Activated CD8-positive, alpha-beta memory T cell treated with anti-CD3 and anti-CD28 coated beads for 4 hours (primary cell): ENCODE measurements at regions not wholly inside any gene's neighbourhood (a gene's known extent, or its start where the extent isn't known, plus 50 kb on each side); places are given as distances from the start of the nearest gene placed in this dataset.
"Not testable (repeated sequence)": the region's sequence is repeated elsewhere in the genome, so short reads cannot be mapped to it uniquely, and the experiment has no call there.

Experiments used
- DNase-seq, 2 donors: peaks; one replicate each; pipeline ENCODE4 v3.0.0-alpha.2; 2020; ENCODE audit warnings: low read depth in 2 of 2

DNA sequence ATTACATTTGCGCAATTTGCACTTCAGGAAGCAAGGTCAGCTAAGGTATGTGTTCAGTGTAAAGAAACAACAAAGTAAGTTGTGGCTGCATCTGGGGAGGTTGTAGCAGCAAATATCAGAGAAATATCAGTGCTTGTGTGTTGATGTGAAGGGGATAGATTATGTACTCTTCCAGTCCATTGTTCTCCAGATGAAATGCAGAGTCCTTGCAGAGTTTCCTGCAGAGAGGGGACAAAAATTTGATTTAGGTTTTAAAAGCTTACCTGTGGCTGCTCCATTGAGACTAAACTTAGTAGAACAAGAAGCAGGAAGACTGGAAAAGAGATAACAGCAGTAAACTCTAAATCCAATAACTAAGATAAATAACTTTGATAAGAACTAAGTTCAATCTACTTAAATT lies 952.2 kb downstream of the CDH18 start:
- no peak for DNase-seq

DNA sequence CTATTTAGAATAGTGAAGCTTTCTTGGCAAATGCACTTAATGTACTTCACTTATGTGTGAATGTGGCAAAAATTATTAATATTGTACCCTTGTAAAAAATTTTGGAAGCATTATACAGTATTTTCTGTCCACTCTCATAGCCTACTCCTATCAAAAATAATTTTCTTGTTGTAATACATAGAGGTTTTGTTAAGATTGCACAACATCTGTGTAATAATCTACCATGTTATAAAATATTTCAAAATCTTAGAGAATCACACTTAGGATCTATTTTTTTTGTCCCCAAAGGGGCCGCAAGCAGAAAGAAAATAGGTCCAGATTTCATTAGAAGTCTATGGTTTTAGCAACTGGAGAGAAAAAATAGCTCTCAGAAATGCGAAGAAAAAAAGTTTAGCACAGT lies 945.9 kb downstream of the CDH18 start:
- no peak for DNase-seq

DNA sequence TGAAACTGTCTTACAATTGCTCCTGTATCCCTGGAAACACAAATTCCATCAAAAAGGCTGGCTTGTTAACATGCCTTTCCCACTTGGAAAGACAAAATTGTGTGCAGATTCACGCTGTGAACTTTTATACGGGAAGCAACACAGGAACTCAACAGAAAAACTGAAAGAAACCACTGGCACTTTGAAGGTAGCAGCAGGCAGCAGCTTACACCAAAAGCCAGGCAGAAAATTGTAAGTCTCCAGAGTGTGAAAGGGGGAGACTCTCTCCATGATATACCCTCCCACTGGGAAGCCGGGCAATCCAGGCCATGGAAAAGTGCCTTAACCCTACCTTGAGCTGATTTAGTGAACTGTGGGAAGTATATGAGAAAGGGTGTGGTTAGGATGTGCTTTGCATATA lies 943.7 kb downstream of the CDH18 start:
- no peak for DNase-seq

DNA sequence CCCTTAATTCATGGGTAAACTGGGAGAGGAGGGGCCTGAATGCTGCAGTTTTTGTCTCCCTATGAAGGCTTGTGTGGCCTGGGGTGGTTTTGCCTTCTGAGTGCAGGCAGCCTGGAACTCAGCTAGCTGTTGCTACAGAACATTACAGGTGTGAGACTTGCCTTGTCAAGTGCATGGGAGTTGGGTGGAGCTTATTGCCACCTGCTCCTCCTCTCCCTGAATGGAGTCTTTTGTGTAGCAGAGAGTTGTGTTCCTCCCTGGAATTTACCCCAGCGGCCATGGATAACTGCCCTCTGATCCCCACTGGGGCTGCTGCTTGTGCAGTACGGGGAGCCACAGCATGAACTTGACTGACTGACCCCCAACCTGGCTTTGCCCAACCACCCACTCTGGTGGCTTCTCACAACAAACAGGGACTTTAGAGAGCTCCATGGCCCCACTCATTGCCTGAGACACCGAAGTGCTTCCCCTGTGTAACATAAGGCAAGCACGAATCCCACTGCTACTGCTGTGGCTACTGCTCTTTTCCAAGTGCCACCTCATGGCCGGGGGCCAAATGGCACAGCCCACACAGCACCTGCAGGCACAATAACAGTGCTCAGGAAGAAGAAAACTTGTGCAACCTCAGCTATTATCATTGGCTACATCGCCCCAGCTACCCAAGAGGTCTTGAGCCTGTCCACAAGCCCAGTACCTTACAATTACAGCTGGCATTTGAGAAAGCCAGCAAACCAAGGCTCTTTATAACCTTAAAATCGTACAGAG lies 942.9 kb downstream of the CDH18 start:
- DNase-seq, result no peak

DNA sequence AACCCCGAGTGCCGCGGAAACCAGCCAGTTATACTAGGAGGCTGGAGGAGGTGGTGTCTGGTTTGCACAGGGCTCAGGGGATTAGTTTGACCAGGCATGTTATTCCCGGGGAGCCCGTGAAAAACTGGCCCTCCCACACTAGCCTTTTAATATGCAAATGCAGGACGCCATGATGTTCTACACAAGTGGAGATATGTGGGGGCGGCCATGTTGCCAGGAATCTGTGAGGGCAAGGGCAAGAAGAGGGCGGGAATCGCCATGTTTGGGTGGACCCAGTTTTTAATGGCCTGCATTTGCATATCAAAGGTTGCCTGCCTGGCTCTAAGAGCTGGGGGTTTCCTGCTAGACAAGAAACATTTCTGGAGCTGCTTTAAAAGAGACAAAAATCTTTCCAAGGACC lies 940.7 kb downstream of the CDH18 start:
- no peak for DNase-seq

DNA sequence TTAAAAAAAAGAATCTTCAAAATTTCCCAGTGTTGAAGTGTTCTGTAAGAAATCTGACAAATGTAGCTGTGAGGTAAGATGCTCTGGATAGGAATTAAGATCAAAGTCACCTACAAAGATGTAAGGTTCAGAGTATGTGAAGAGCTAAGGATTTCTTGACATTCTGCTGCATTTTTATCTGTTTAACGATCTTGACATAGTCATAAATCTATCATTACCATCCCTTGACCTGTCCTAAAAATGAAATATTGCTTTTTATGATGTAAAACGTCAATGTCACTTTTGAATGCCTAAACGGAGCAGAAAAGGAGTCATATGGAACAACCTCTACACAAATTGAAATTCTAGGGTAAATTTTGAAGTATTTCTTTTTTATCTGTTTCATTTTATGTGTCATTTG lies 939.3 kb downstream of the CDH18 start:
- DNase-seq, result no peak

DNA sequence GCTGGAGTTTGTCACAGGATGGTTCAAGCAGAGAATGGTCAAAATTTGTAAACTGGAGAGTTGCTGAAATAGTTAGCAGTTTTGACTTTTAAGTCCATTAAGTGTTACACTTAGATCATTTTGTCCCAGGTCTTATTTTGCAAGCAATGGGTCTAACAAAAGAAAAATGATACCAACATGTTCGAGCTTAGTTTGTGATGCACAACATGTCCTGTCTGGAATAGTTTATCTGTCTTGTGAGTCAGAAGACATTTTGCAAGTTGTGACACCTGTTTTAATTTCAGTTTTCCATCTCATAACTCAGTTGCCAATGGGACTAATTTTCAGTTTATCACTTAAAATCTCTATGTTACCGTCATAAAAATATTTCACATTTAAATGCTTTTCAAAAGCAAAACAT lies 929.8 kb downstream of the CDH18 start:
- no peak for DNase-seq

DNA sequence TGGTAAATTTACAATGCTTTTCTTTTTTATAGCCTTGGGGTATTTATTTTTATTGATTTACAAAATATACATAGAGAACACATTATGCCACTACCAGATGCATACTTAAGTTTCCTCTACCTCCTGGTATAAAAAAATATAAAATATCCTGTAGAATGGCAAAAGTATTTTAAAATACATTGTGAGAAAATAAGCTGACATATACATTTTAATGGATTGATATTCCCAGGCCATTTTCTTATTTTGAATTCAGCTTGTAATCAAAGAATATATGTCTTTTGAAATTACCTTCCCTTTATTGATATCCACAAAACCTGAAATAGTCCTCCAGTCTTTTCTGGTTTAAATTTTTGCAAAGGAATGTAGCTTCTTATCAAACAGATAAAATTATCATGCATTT lies 923.9 kb downstream of the CDH18 start:
- DNase-seq, result no peak

DNA sequence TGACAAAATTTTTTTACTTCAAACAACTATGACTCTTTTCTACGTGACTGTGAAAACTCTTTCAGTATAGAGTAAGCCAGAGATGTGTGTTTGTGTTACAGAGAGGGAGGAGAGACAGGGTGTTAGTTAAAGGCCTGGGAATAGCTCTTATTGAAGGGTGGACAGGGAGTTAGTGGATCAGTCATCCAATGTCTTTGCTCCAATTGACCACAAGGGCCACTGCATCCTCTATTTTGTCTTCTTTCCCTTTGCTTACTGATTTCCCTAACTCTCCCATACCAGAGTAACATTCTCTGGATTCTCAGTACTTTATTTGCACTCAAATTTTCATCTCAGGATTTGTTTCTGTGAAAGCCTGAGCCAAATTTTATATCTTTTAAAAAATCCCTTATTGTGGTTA lies 920.3 kb downstream of the CDH18 start:
- DNase-seq, result no peak

DNA sequence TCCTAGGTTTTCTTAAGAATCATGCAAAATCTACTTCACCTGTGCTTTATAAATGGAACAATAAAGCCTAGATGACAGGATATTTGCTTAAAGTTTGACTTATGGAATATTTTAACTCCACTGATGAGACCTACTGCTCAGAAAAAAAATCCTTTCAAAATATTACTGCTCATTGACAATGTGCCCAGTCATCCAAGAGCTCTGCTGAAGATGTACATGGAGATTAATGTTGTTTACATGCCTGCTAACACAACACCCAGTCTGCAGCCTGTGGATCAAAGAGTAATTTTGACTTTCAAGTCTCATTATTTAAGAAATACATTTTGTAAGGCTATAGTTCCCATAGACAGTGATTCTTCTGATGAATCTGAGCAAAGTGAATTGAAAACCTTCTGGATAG lies 889.6 kb downstream of the CDH18 start:
- no peak for DNase-seq

DNA sequence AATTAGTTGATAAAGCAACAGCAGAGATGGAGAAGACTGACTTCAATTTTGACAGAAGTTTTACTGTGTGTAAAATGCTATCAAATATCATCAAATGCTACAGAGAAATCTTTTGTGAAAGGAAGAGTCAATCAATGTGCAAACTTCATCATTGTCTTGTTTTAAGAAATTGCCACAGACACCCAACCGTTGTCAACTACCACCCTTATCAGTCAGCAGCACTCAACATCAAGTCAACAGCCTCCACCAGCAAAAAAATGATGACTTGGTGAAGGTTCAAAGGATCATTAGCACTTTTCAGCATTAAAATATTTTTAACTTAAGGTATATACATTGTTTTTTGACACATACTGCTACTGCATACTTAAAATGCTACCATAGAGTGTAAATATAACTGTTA lies 888.8 kb downstream of the CDH18 start:
- DNase-seq, result no peak

DNA sequence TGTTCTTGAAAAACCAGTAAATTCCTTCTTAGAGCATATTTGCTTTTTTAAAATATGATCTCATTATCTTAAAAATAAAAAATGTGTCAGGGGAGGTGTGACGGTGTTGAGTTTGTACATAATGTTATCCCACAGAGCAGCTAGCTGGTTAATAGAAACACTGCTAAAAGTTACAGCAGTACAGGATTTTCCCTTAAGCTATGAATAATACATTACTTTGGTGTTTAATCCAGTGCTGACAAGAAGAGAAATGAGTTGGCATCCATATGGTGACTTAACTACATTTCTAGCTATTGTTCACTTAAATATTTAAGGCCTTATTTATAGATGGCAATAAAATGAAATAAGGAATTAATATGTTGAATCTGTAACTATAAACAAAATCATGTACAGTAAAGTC lies 883.1 kb downstream of the CDH18 start:
- DNase-seq, result no peak

DNA sequence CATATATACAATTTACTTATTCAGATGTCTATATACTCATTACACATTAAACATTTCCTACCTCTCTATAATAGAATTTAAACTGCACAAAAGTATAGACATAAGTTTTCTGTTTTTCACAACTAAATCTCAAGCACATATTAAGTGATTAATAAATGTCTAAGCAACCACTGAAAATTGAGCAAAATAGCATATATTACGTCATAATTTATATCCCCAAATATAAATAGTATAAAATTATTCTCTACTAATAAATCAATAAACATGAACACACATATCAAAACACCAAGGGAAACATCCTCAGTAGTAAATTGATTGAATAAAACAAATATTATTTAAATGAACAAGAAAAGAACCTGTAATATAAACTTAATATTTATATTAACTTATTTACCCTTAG lies 865.1 kb downstream of the CDH18 start:
- DNase-seq, result no peak

DNA sequence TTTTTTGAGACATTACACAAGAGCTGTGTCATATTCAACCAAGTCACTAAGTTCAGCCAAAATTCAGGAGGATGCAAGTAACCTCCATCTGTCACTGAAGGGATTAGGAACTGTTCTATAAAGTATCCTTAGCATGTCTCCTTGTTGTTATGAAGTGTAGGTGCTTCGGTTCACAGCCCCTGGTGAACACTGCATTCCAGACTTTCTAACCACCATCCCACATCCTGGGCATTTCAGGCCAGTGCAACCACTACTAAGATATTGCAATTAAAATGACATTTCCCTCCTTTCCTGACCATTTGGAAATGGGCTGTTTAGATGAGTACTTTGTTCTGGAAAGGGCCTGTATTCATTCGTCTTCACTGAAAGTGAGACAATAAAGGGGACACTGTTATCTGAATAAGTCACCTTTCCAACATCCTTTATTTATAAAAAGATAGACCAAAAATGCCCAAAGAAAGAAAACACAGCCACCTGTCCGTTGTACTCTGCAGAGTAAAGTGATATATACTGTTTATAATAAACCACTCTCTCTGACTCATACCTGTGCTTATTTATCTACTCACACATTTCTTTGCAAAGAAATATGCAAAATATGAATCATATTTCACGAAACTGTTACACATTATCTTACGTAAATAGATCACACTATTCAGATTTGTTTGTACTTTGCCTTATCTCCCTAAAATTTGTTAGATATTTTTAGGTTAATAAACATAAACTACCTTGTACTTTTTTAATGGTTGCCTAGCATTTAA lies 861.9 kb downstream of the CDH18 start:
- DNase-seq, result no peak

DNA sequence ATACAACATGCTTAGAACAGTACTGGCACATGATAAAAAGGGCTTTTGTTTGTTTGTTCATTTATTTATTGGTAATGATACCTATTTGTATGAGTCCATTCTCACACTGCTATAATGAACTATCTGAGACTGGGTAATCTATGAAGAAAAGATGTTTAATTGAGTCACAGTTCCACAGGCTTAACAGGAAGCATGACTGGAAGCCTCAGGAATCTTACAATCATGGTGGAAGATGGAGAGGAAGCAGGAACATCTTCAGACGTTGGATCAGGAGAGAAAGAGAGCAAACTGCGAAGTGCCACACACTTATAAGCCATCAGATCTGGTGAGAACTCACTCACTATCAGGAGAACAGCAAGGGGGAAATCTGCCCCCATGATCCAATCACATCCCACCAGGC lies 847.7 kb downstream of the CDH18 start:
- no peak for DNase-seq

DNA sequence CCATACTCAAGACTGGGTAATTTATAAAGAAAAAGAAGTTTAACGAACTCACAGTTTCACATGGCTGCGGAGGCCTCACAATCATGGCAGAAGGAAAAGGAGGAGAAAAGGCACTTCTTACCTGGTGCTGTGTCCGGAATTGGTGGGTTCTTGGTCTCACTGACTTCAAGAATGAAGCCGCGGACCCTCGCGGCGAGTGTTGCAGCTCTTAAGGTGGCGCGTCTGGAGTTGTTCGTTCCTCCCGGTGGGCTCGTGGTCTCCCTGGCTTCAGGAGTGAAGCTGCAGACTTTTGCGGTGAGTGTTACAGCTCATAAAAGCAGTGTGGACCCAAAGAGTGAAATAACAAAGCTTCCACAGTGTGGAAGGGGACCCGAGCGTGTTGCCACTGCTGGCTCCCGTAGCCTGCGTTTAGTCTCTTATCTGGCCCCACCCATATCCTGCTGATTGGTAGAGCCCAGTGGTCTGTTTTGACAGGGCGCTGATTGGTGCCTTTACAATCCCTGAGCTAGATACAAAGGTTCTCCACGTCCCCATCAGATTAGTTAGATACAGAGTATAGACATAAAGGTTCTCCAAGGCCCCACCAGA lies 846.0 kb downstream of the CDH18 start:
- DNase-seq, result not testable (repeated sequence)

DNA sequence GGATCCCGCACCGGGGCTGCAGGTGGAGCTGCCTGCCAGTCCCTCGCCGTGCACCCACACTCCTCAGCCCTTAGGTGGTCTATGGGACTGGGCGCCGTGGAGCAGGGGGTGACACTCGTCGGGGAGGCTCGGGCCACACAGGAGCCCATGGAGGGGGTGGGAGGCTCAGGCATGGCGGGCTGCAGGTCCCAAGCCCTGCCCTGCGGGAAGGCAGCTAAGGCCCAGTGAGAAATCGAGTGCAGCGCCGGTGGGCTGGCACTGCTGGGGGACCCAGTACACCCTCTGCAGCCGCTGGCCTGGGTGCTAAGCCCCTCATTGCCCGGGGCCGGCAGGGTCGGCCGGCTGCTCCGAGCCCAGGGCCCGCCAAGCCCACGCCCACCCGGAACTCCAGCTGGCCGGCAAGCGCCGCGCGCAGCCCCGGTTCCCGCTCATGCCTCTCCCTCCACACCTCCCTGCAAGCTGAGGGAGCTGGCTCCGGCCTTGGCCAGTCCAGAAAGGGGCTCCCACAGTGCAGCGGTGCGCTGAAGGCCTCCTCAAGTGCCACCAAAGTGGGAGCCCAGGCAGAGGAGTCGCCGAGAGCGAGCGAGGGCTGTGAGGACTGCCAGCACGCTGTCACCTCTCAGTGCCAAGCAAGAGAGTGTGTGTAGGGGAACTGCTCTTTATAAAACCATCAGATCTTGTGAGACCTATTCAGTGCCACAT lies 845.1 kb downstream of the CDH18 start:
- DNase-seq, result not testable (repeated sequence)

DNA sequence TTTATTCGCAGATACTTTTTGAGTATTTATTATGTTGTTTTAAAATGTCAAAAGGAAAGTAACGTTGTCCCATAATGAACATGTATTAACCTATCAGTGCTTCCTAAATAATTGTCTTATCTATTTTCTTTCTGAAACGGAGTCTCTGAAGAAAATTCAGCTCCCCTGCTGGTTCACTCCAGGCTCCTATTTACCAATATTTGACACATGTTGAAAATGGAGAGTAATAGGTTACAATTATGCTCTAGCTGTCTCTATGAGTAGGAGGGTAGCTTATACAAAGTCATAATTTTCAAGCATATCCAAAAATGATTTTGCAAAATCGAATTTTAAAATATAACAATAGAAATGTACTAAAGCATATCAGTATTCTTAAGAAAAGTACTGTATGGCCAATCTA lies 844.1 kb downstream of the CDH18 start:
- DNase-seq, result no peak

DNA sequence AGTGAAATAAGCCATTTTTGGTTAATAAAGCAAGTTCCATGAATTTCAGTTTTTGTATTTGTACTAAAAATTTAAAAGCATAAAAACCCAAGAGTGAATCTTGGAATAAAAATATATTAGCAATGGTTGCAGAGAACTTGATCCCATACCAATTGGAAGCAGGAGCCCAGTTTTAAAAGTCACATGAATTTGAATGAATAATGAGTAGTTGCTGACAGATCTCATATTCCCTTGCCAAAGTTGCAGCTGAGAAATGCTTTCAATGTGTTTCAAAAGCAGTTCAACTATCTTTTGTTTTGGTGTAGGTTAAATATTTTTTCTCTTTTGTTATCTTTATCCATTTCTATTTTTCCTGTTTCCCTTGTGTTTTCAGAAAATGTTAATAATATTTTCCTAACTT lies 818.6 kb downstream of the CDH18 start:
- DNase-seq, result no peak

DNA sequence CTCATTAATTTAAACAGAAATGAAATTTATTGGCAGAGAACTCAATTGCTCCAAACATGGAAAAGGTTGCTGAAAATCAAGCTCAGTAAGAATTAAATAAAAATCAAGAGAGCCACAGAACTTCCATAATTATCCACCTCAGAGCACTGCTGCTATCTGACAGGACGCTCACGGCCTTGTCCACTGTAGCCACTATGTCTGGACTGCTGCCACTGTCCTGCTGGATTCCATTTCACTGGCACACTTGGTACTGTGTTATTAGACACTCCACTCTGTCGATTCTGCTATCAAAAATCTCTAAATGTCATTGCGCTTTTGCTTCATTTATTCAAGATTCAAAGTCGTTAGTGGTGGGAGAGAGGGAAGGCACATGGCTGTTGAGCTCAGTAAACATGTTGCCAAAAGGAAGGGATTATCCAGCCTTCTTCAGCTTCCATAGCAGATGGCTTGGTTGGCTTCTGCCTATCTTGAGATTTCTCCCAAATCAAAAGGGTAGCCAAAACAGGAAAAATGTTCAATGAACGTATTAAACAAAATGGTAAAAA lies 815.0 kb downstream of the CDH18 start:
- DNase-seq, result no peak

DNA sequence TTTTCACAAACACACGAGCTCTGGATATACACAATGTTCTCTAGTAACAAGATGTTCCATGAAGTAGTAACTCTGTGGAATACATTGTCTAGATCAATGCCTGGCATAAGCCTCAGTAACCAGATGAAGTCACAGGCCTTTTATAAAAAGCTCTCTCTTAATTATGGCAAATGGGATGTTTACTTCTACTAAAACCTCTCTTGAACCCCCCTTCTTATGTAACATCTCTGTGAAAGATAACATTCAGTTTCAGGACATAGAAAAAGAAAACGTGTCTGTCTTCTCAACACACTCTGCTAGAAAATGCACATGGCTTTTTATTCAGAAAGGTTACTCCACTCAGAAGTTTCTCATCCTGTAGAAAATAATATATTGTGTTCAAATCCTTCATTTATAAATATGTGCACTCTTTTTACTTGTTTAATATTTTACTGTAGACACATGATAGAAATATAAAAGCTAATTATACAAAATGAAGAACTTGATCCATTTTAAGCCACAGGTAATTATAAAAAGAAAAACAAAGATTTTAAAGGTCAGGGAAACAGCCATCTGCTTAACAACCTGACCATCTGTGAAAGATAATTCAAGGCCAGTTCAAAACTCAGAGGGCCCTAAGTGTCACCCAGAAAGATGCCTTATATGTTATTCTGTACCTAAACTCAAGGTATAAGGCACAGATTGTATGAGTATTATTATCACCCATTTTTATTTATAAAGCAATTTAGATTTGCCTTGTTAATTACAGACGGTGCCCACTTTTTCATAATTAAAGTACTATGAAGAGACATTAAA lies 812.0 kb downstream of the CDH18 start:
- DNase-seq, result no peak
